Breast epithelium (tissue), 3 donors: ENCODE measurements at regions not wholly inside any gene's neighbourhood (a gene's known extent, or its start where the extent isn't known, plus 50 kb on each side); places are given as distances from the start of the nearest gene placed in this dataset.

Source experiments
- CTCF ChIP-seq, 3 donors: fragments of 450-650 bp; IDR thresholded peaks; one replicate each; pipeline ENCODE4 v1.5.1; 2016 to 2017; ENCODE audit warnings: antibody characterized with exemption in 3 of 3, mild to moderate bottlenecking in 3 of 3, moderate library complexity in 3 of 3
- POLR2A ChIP-seq: fragments of 450-650 bp; IDR thresholded peaks from one replicate; pipeline ENCODE4 v1.6.1; 2016; ENCODE audit warnings: antibody characterized with exemption, mild to moderate bottlenecking, moderate library complexity

GRCh38 chr16:54207837-54208236, 78.8 kb downstream of the IRX3 start:
- TF ChIP-seq CTCF (IDR thresholded peaks at IDR 0.05): no peak
- TF ChIP-seq POLR2A: no peak
